DND-41 (cell line): ENCODE measurements at regions not wholly inside any gene's neighbourhood (a gene's known extent, or its start where the extent isn't known, plus 50 kb on each side); places are given as distances from the start of the nearest gene placed in this dataset.

ENCODE experiments used
- ATAC-seq: fragments of 200-7000 bp; cut with Tn5 transposase; 3 replicates; pipeline ENCODE4 v1.9.1; 2021; ENCODE audit warnings: low read depth; ENCODE audit not compliant: insufficient read depth
- DNase-seq: peaks from one replicate; pipeline ENCODE4 v3.0.0-alpha.2; 2020
- H2AFZ ChIP-seq: 2 replicates; pipeline ENCODE4 v1.6.0; 2012; ENCODE audit warnings: low read depth, low read length
- H3K27ac ChIP-seq: 2 replicates; pipeline ENCODE4 v1.5.1; 2012; ENCODE audit warnings: low read length, inconsistent platforms
- H3K27me3 ChIP-seq: fragments of 200-600 bp; sonication (generic); 2 replicates; pipeline ENCODE4 v1.6.0; 2012; ENCODE audit warnings: low read length, mild to moderate bottlenecking, inconsistent platforms; ENCODE audit not compliant: insufficient read depth, poor library complexity
- H3K36me3 ChIP-seq: 2 replicates; pipeline ENCODE4 v1.5.1; 2012; ENCODE audit warnings: low read length, inconsistent platforms; ENCODE audit not compliant: insufficient read depth
- H3K4me1 ChIP-seq: 2 replicates; pipeline ENCODE4 v1.5.1; 2012; ENCODE audit warnings: mild to moderate bottlenecking, low read length; ENCODE audit not compliant: insufficient read depth
- H3K4me2 ChIP-seq: 2 replicates; pipeline ENCODE4 v1.6.0; 2012; ENCODE audit warnings: mild to moderate bottlenecking, moderate library complexity, low read length, inconsistent platforms; ENCODE audit not compliant: insufficient read depth
- H3K4me3 ChIP-seq, 2 experiments: fragments of 200-600 bp in 1 of 2; shearing (Covaris generic) in 1 of 2; 2 replicates each; pipeline ENCODE4 v1.5.1; 2012 to 2016; ENCODE audit warnings: inconsistent platforms in 2 of 2, low read length in 2 of 2, mild to moderate bottlenecking in 2 of 2, low read depth in 1 of 2, moderate library complexity in 1 of 2
- H3K79me2 ChIP-seq: 2 replicates; pipeline ENCODE4 v1.6.0; 2012; ENCODE audit warnings: low read length, inconsistent platforms; ENCODE audit not compliant: insufficient read depth
- H3K9ac ChIP-seq: 2 replicates; pipeline ENCODE4 v1.6.0; 2012; ENCODE audit warnings: low read depth, mild to moderate bottlenecking, inconsistent platforms, low read length, moderate library complexity
- H3K9me3 ChIP-seq: 2 replicates; pipeline ENCODE4 v1.5.1; 2012; ENCODE audit warnings: low read length, moderate library complexity, mild to moderate bottlenecking, inconsistent platforms; ENCODE audit not compliant: insufficient read depth, severe bottlenecking
- H4K20me1 ChIP-seq: 2 replicates; pipeline ENCODE4 v1.6.0; 2012; ENCODE audit warnings: low read length; ENCODE audit not compliant: insufficient read depth
- CTCF ChIP-seq: IDR thresholded peaks from 2 replicates; pipeline ENCODE4 v1.5.1; 2012; ENCODE audit warnings: borderline replicate concordance, low read length, moderate library complexity, mild to moderate bottlenecking; ENCODE audit not compliant: poor library complexity, severe bottlenecking; ENCODE audit errors: extremely low read depth
- EZH2 ChIP-seq: IDR thresholded peaks from 3 replicates; pipeline ENCODE4 v1.6.1; 2012; ENCODE audit warnings: borderline replicate concordance, low read depth, mild to moderate bottlenecking, moderate library complexity, low read length, inconsistent platforms; ENCODE audit not compliant: severe bottlenecking

GRCh38 chr22:33971561-33971961, 51.3 kb upstream of the LARGE1 start:
- Histone ChIP-seq H3K27ac (no peak overlapping the region), H3K4me1 (no peaks in the 10 kb centered on the region), H3K27me3 (no peaks in the 10 kb centered on the region), H3K36me3 (no peaks in the 10 kb centered on the region), H3K9me3 (no peaks in the 10 kb centered on the region), H3K4me3 (no peak overlapping the region), H3K9ac (no peak overlapping the region), H3K79me2 (no peaks in the 10 kb centered on the region), H4K20me1 (no peaks in the 10 kb centered on the region), H2AFZ (no peak overlapping the region), H3K4me2 (no peak overlapping the region)
- TF ChIP-seq EZH2 (no peak), CTCF (no peak)
- no peak for ATAC-seq
- DNase-seq: no peak

- Histone ChIP-seq H3K79me2 (no peaks in the 10 kb centered on the region), H3K27me3 (no peaks in the 10 kb centered on the region), H3K4me1 (no peaks in the 10 kb centered on the region), H3K36me3 (no peaks in the 10 kb centered on the region), H3K27ac (no peak overlapping the region), H4K20me1 (no peaks in the 10 kb centered on the region), H3K9ac (no peak overlapping the region), H3K4me2 (no peak overlapping the region), H3K4me3 (no peak overlapping the region), H2AFZ (no peak overlapping the region), H3K9me3 (no peaks in the 10 kb centered on the region)
- ATAC-seq (no peak), DNase-seq (no peak)
- TF ChIP-seq CTCF: no peak
- no peak for TF ChIP-seq EZH2
These were observed 55.6 kb upstream of the LARGE1 start for GRCh38 chr22:33975841-33976240.

GRCh38 chr22:33983558-33983957, 63.3 kb upstream of the LARGE1 start:
- Histone ChIP-seq H3K9me3 (no peaks in the 10 kb centered on the region), H3K4me1 (no peaks in the 10 kb centered on the region), H3K9ac (no peak overlapping the region), H3K36me3 (no peaks in the 10 kb centered on the region), H3K79me2 (no peaks in the 10 kb centered on the region), H2AFZ (no peak overlapping the region), H4K20me1 (no peaks in the 10 kb centered on the region), H3K27ac (no peak overlapping the region), H3K27me3 (no peaks in the 10 kb centered on the region), H3K4me2 (no peak overlapping the region), H3K4me3 (no peak overlapping the region)
- DNase-seq (no peak), ATAC-seq (no peak)
- TF ChIP-seq EZH2 (no peak), CTCF (no peak)

- Histone ChIP-seq H3K27me3 (no peaks in the 10 kb centered on the region), H3K4me2 (no peak overlapping the region), H3K4me1 (no peaks in the 10 kb centered on the region), H4K20me1 (no peaks in the 10 kb centered on the region), H3K27ac (no peak overlapping the region), H3K79me2 (no peaks in the 10 kb centered on the region), H3K9me3 (no peaks in the 10 kb centered on the region), H2AFZ (no peak overlapping the region), H3K9ac (no peak overlapping the region), H3K36me3 (no peaks in the 10 kb centered on the region), H3K4me3 (no peak overlapping the region)
- ATAC-seq (no peak), DNase-seq (no peak)
- TF ChIP-seq CTCF: no peak
- no peak for TF ChIP-seq EZH2
These were observed 63.9 kb upstream of the LARGE1 start for GRCh38 chr22:33984211-33984610.
